ENCODE measurements at regions not wholly inside any gene's neighbourhood (a gene's known extent, or its start where the extent isn't known, plus 50 kb on each side); places are given as distances from the start of the nearest gene placed in this dataset.

DNA sequence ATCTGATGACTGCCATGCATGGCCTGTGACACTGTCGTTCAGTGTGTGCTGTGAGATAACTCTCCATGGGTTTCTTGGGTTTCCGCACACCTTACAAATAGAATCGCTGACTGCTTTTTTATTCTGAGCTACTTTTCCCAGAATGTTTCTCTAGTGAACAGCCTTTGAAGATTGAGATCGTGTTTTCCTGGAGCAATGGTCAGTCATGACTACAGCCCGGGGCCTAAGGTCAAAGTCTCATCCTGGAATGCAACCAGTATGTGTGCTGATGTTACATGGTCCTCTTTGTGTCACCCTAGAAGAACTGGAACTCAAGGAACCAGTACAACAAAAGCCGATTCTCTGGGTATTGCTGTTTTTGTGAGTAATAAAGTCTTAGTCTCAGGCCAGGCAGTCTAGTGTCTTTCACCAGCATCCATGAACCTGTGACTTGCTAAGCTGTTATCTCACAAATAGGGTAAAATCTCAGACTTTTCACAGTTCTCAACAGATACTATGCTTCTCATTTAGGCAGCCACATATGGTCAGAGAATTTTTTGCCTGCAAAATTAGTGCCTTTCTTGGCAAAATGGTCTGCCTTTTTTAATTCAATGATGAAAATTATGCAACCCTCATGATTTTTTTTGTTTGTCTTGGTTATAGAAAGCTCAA is 124.9 kb upstream of the PIEZO2 start (continued):
- TF ChIP-seq, protein P1, sequence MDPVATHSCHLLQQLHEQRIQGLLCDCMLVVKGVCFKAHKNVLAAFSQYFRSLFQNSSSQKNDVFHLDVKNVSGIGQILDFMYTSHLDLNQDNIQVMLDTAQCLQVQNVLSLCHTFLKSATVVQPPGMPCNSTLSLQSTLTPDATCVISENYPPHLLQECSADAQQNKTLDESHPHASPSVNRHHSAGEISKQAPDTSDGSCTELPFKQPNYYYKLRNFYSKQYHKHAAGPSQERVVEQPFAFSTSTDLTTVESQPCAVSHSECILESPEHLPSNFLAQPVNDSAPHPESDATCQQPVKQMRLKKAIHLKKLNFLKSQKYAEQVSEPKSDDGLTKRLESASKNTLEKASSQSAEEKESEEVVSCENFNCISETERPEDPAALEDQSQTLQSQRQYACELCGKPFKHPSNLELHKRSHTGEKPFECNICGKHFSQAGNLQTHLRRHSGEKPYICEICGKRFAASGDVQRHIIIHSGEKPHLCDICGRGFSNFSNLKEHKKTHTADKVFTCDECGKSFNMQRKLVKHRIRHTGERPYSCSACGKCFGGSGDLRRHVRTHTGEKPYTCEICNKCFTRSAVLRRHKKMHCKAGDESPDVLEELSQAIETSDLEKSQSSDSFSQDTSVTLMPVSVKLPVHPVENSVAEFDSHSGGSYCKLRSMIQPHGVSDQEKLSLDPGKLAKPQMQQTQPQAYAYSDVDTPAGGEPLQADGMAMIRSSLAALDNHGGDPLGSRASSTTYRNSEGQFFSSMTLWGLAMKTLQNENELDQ (CRISPR knock-in tag; IDR thresholded peaks at IDR 0.05; ENCODE audit: borderline replicate concordance): no peak
- TF ChIP-seq HNRNPK (IDR thresholded peaks at IDR 0.05; ENCODE audit: low read depth, low read length, poor library complexity, severe bottlenecking) (no peak), ZFP82 (CRISPR knock-in tag; IDR thresholded peaks at IDR 0.05; ENCODE audit: borderline replicate concordance) (no peak), THYN1 (CRISPR knock-in tag; IDR thresholded peaks at IDR 0.05; ENCODE audit: borderline replicate concordance, low read depth) (no peak), ZFP1 (CRISPR knock-in tag; IDR thresholded peaks at IDR 0.05) (no peak), CBX1 (IDR thresholded peaks at IDR 0.05; ENCODE audit: low read depth) (no peak), HOXA7 (CRISPR knock-in tag; IDR thresholded peaks at IDR 0.05) (no peak), SIX1 (CRISPR knock-in tag; IDR thresholded peaks at IDR 0.05; ENCODE audit: borderline replicate concordance) (peak; percentile 56; the same call in 1 of the 2 replicates), NR2F1 (CRISPR knock-in tag; IDR thresholded peaks at IDR 0.05) (peak in 1 of 2 experiments; percentile 81; a peak in 3 of 4 replicates), ZNF331 (CRISPR knock-in tag; IDR thresholded peaks at IDR 0.05) (0 out of 2 replicates have a peak, but pooled peaks have one; percentile 42), HOXD1 (CRISPR knock-in tag; IDR thresholded peaks at IDR 0.05) (no peak), ONECUT2 (CRISPR knock-in tag; IDR thresholded peaks at IDR 0.05) (no peak), POLR2AphosphoS5 (IDR thresholded peaks at IDR 0.05; ENCODE audit: low read depth, low read length) (no peak), RBM22 (optimal IDR thresholded peaks at IDR 0.05; ENCODE audit: low read length) (no peak), MEIS1 (CRISPR knock-in tag; IDR thresholded peaks at IDR 0.05; ENCODE audit: borderline replicate concordance) (no peak)
- TF ChIP-seq, protein P2, sequence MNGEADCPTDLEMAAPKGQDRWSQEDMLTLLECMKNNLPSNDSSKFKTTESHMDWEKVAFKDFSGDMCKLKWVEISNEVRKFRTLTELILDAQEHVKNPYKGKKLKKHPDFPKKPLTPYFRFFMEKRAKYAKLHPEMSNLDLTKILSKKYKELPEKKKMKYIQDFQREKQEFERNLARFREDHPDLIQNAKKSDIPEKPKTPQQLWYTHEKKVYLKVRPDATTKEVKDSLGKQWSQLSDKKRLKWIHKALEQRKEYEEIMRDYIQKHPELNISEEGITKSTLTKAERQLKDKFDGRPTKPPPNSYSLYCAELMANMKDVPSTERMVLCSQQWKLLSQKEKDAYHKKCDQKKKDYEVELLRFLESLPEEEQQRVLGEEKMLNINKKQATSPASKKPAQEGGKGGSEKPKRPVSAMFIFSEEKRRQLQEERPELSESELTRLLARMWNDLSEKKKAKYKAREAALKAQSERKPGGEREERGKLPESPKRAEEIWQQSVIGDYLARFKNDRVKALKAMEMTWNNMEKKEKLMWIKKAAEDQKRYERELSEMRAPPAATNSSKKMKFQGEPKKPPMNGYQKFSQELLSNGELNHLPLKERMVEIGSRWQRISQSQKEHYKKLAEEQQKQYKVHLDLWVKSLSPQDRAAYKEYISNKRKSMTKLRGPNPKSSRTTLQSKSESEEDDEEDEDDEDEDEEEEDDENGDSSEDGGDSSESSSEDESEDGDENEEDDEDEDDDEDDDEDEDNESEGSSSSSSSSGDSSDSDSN (CRISPR knock-in tag; IDR thresholded peaks at IDR 0.05): no peak
- TF ChIP-seq, protein P3, sequence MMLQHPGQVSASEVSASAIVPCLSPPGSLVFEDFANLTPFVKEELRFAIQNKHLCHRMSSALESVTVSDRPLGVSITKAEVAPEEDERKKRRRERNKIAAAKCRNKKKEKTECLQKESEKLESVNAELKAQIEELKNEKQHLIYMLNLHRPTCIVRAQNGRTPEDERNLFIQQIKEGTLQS (CRISPR knock-in tag; IDR thresholded peaks at IDR 0.05): no peak
- TF ChIP-seq, protein P4, sequence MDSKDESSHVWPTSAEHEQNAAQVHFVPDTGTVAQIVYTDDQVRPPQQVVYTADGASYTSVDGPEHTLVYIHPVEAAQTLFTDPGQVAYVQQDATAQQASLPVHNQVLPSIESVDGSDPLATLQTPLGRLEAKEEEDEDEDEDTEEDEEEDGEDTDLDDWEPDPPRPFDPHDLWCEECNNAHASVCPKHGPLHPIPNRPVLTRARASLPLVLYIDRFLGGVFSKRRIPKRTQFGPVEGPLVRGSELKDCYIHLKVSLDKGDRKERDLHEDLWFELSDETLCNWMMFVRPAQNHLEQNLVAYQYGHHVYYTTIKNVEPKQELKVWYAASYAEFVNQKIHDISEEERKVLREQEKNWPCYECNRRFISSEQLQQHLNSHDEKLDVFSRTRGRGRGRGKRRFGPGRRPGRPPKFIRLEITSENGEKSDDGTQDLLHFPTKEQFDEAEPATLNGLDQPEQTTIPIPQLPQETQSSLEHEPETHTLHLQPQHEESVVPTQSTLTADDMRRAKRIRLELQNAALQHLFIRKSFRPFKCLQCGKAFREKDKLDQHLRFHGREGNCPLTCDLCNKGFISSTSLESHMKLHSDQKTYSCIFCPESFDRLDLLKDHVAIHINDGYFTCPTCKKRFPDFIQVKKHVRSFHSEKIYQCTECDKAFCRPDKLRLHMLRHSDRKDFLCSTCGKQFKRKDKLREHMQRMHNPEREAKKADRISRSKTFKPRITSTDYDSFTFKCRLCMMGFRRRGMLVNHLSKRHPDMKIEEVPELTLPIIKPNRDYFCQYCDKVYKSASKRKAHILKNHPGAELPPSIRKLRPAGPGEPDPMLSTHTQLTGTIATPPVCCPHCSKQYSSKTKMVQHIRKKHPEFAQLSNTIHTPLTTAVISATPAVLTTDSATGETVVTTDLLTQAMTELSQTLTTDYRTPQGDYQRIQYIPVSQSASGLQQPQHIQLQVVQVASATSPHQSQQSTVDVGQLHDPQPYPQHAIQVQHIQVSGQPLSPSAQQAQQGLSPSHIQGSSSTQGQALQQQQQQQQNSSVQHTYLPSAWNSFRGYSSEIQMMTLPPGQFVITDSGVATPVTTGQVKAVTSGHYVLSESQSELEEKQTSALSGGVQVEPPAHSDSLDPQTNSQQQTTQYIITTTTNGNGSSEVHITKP (CRISPR knock-in tag; IDR thresholded peaks at IDR 0.05; ENCODE audit: low read depth): no peak
- TF ChIP-seq, protein P5, sequence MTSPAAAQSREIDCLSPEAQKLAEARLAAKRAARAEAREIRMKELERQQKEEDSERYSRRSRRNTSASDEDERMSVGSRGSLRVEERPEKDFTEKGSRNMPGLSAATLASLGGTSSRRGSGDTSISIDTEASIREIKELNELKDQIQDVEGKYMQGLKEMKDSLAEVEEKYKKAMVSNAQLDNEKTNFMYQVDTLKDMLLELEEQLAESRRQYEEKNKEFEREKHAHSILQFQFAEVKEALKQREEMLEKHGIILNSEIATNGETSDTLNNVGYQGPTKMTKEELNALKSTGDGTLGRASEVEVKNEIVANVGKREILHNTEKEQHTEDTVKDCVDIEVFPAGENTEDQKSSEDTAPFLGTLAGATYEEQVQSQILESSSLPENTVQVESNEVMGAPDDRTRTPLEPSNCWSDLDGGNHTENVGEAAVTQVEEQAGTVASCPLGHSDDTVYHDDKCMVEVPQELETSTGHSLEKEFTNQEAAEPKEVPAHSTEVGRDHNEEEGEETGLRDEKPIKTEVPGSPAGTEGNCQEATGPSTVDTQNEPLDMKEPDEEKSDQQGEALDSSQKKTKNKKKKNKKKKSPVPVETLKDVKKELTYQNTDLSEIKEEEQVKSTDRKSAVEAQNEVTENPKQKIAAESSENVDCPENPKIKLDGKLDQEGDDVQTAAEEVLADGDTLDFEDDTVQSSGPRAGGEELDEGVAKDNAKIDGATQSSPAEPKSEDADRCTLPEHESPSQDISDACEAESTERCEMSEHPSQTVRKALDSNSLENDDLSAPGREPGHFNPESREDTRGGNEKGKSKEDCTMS (CRISPR knock-in tag; conservative IDR thresholded peaks at IDR 0.05): no peak
